ENCODE measurements at regions not wholly inside any gene's neighbourhood (a gene's known extent, or its start where the extent isn't known, plus 50 kb on each side); places are given as distances from the start of the nearest gene placed in this dataset.

GRCh38 chr15:88323976-88324740 is 67.6 kb upstream of the NTRK3 start:
- TF ChIP-seq CTCF (IDR thresholded peaks at IDR 0.05) (no peak), EP300 (IDR thresholded peaks at IDR 0.05) (no peak), POLR2A (IDR thresholded peaks at IDR 0.05) (no peak), POLR2AphosphoS5 (IDR thresholded peaks at IDR 0.05) (no peak)
